Peyer's patch (tissue), 4 donors: ENCODE measurements at regions not wholly inside any gene's neighbourhood (a gene's known extent, or its start where the extent isn't known, plus 50 kb on each side); places are given as distances from the start of the nearest gene placed in this dataset.

Source experiments
- DNase-seq, 3 donors: peaks; one replicate each; pipeline ENCODE4 v3.0.0-alpha.2; 2017 to 2019
- H3K27ac ChIP-seq, 4 donors: fragments of 200-600 bp; sonication (generic); one replicate each; pipeline ENCODE4 v1.5.1; 2016 to 2019
- H3K27me3 ChIP-seq, 2 donors: fragments of 200-600 bp; sonication (generic); one replicate each; pipeline ENCODE4 v1.5.1; 2019
- H3K36me3 ChIP-seq, 3 donors: fragments of 200-600 bp; sonication (generic); one replicate each; pipeline ENCODE4 v1.5.1; 2016 to 2019
- H3K4me1 ChIP-seq, 4 donors: fragments of 200-600 bp; sonication (generic); one replicate each; pipeline ENCODE4 v1.5.1; 2016 to 2019
- H3K4me3 ChIP-seq, 4 donors: fragments of 200-600 bp; sonication (generic); 1 replicate in 3 of 4; 2 replicates in 1 of 4; pipeline ENCODE4 v1.5.1; 2016 to 2019; ENCODE audit warnings: mild to moderate bottlenecking in 1 of 4
- H3K9me3 ChIP-seq, 4 donors: fragments of 200-600 bp; sonication (generic); one replicate each; pipeline ENCODE4 v1.5.1; 2016 to 2019; ENCODE audit warnings: mild to moderate bottlenecking in 1 of 4
- POLR2A ChIP-seq, 2 donors: fragments of 450-650 bp; IDR thresholded peaks; one replicate each; pipeline ENCODE4 v1.5.1; 2017; ENCODE audit warnings: antibody characterized with exemption in 2 of 2, mild to moderate bottlenecking in 2 of 2, moderate library complexity in 2 of 2
- TF ChIP-seq, protein P1 (sequence below), 6 experiments: fragments of 450-650 bp in 4 of 6; fragments of 200-600 bp in 2 of 6; sonication (generic) in 1 of 6; IDR thresholded peaks; one replicate each; pipeline ENCODE4 v1.5.1; 2017 to 2019; ENCODE audit warnings: antibody characterized with exemption in 6 of 6, mild to moderate bottlenecking in 3 of 6, moderate library complexity in 1 of 6

- no peak for DNase-seq
Observed at GRCh38 chr10:3987143-3987974, 202.3 kb upstream of the KLF6 start.

GRCh38 chr10:3986493-3987142 is 201.6 kb upstream of the KLF6 start:
- TF ChIP-seq, protein P1, sequence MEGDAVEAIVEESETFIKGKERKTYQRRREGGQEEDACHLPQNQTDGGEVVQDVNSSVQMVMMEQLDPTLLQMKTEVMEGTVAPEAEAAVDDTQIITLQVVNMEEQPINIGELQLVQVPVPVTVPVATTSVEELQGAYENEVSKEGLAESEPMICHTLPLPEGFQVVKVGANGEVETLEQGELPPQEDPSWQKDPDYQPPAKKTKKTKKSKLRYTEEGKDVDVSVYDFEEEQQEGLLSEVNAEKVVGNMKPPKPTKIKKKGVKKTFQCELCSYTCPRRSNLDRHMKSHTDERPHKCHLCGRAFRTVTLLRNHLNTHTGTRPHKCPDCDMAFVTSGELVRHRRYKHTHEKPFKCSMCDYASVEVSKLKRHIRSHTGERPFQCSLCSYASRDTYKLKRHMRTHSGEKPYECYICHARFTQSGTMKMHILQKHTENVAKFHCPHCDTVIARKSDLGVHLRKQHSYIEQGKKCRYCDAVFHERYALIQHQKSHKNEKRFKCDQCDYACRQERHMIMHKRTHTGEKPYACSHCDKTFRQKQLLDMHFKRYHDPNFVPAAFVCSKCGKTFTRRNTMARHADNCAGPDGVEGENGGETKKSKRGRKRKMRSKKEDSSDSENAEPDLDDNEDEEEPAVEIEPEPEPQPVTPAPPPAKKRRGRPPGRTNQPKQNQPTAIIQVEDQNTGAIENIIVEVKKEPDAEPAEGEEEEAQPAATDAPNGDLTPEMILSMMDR (IDR thresholded peaks at IDR 0.05), result no peak
- no peak for TF ChIP-seq POLR2A (IDR thresholded peaks at IDR 0.05)
- Histone ChIP-seq H3K9me3 (no peaks in the 10 kb centered on the region), H3K4me1 (peaks cover 0 to 12% (median 0%) of the 10 kb centered on the region in 4 donors)

More at GRCh38 chr10:3987143-3987974, 202.3 kb upstream of the KLF6 start:
- Histone ChIP-seq H3K27ac (no peak overlapping the region), H3K4me3 (no peak overlapping the region), H3K36me3 (no peaks in the 10 kb centered on the region), H3K4me1 (peaks cover 0 to 12% (median 0%) of the 10 kb centered on the region in 4 donors), H3K9me3 (no peaks in the 10 kb centered on the region), H3K27me3 (no peaks in the 10 kb centered on the region)
- no peak for TF ChIP-seq POLR2A (IDR thresholded peaks at IDR 0.05)
- TF ChIP-seq, protein P1 (IDR thresholded peaks at IDR 0.05), result no peak

GRCh38 chr10:3982746-3983442 is 197.9 kb upstream of the KLF6 start:
- DNase-seq, result no peak
- no peak overlapping the region for H3K27ac ChIP-seq
- peaks cover 0 to 10% (median 0%) of the 10 kb centered on the region in 4 donors for H3K4me1 ChIP-seq
- TF ChIP-seq, protein P1 (IDR thresholded peaks at IDR 0.05), result no peak
- TF ChIP-seq POLR2A (IDR thresholded peaks at IDR 0.05), result no peak
- H3K36me3 ChIP-seq, result no peaks in the 10 kb centered on the region
- no peak overlapping the region for H3K4me3 ChIP-seq
- H3K9me3 ChIP-seq, result no peaks in the 10 kb centered on the region
- no peaks in the 10 kb centered on the region for H3K27me3 ChIP-seq

More at GRCh38 chr10:3986493-3987142, 201.6 kb upstream of the KLF6 start:
- H3K36me3 ChIP-seq, result no peaks in the 10 kb centered on the region
- no peaks in the 10 kb centered on the region for H3K27me3 ChIP-seq
- DNase-seq, result no peak
- H3K4me3 ChIP-seq, result no peak overlapping the region
- no peak overlapping the region for H3K27ac ChIP-seq

DNA sequence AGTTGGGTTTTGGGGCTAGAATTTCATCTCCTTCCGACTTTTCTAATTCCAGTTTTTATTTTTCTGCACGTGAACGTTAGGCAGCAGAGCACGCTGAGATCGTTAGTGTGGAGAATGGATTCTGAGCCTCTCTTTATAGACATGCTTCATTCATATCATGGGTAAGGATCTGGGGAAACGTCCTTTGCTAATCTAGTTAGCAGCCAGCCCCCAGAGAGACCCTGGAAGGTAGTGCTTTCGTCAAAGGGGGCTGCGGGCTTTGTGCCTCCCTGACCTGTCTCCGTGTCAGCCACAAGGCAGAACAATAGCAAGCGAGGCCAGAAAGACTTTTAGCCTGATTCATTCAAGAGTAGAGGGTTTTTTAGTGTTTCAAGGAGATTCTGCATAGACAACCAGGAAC is 196.3 kb upstream of the KLF6 start:
- no peak overlapping the region for H3K27ac ChIP-seq
- H3K4me1 ChIP-seq, result no peaks in the 10 kb centered on the region
- no peak overlapping the region for H3K4me3 ChIP-seq
- no peak for DNase-seq
- no peaks in the 10 kb centered on the region for H3K27me3 ChIP-seq
- TF ChIP-seq, protein P1 (IDR thresholded peaks at IDR 0.05), result no peak
- no peak for TF ChIP-seq POLR2A (IDR thresholded peaks at IDR 0.05)
- no peaks in the 10 kb centered on the region for H3K36me3 ChIP-seq
- H3K9me3 ChIP-seq, result no peaks in the 10 kb centered on the region

DNA sequence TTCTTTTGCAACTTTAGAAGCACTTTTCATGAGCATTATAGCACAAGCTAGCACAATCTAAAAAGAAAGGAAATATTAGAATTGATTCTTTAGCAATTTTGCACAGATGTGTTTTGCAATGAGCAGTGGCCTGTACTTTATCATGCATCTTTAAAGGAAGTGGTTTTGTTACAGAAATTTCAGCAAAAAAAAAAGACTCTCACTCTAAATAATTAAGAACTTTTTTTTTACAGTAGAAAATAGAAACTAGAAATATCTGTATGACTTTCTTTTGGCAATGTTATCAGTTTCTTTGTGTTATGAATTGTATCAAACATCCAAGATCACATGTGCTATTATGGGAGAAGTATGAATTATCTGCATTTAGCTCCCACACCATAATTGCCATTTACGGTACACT is 195.7 kb upstream of the KLF6 start:
- Histone ChIP-seq H3K27me3 (no peaks in the 10 kb centered on the region), H3K4me1 (no peaks in the 10 kb centered on the region), H3K4me3 (no peak overlapping the region), H3K9me3 (no peaks in the 10 kb centered on the region), H3K27ac (no peak overlapping the region), H3K36me3 (no peaks in the 10 kb centered on the region)
- no peak for TF ChIP-seq POLR2A (IDR thresholded peaks at IDR 0.05)
- TF ChIP-seq, protein P1 (IDR thresholded peaks at IDR 0.05), result no peak
- DNase-seq, result no peak
